CD4-positive, alpha-beta T cell treated with Interleukin-1 beta for 1 hour (primary cell): ENCODE measurements at regions not wholly inside any gene's neighbourhood (a gene's known extent, or its start where the extent isn't known, plus 50 kb on each side); places are given as distances from the start of the nearest gene placed in this dataset.
A peak's percentile ranks its signal among the peaks of the same experiment; 100 is the strongest.

Source experiments
- DNase-seq, 2 donors: peaks; one replicate each; pipeline ENCODE4 v3.0.0-alpha.2; 2020 to 2022

GRCh38 chr20:40738976-40739375 lies 49.9 kb upstream of the MAFB start:
- no peak for DNase-seq

DNA sequence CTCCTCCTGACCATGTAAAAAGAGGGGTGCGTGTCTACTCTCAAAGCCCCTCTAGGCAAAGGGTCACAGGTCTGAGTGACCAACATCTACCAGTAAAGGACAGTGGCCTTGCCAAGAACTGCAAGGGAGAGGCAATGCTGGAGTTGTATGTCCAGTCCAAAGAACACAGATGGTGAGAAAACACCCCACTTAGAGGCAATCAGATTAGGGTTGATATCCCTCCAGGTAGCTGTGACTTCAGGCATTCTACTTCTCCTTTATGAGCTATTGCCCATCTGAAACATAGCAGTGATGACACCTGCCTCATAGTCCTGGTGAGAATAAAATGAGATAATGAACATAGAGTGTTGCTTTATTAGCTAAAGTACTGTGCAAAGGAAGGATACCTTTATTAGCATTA lies 50.8 kb upstream of the MAFB start:
- no peak for DNase-seq

DNA sequence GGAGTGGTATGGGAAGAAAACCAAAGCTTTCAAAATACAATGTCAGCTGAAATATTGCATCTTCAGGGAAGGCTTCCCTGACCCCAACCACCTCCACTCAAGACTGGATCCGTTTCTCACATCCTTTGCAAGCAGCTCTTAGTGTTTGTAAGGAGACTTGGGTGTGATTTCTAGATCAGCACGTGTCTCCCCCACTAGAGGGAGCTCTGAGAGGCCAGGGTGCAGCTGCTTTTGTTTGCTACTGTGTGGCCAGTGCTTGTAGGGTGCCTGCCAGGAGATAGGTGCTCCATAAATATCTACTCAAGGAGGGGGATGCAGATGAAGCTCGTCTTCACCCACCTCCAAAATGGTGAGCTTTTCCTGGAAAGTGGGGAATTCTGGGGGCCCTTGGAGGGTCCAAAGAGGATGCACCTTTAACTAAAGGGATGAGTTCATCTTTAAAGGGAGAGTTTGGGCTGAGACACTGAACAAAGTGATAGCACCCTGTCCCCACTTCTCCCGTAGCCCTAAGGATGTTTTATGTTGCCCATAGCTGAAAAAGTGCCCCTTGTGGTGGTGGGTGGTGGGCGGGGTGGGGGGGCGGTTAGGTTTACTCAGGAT lies 52.6 kb upstream of the MAFB start:
- DNase-seq: peak; percentile 40 to 45

GRCh38 chr20:40743141-40743775 lies 54.2 kb upstream of the MAFB start:
- DNase-seq: no peak

GRCh38 chr20:40744072-40744817 lies 55.2 kb upstream of the MAFB start:
- DNase-seq: no peak

- DNase-seq: no peak
These were observed 55.8 kb upstream of the MAFB start for GRCh38 chr20:40744818-40745175.

- DNase-seq: no peak
These were observed 57.2 kb upstream of the MAFB start for GRCh38 chr20:40746251-40746650.

DNA sequence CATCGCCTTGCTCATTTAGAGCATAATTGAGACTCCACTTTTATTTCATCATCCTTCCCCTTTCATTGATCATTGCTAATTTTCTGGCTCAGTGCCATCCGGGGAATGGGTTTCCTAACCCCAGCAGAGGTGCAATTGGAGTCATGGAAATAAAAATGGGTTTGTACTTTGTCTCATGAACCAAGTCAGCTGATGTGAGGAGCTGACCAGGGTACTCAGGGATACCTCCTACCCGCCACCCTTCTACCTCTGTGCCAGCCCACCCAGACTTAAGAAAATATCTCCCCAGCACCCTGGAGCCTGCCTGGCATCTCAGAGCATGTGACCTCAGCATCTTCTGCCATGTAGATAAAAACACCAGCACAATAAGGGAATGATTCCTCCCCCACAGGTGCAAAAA lies 59.1 kb upstream of the MAFB start:
- no peak for DNase-seq

DNA sequence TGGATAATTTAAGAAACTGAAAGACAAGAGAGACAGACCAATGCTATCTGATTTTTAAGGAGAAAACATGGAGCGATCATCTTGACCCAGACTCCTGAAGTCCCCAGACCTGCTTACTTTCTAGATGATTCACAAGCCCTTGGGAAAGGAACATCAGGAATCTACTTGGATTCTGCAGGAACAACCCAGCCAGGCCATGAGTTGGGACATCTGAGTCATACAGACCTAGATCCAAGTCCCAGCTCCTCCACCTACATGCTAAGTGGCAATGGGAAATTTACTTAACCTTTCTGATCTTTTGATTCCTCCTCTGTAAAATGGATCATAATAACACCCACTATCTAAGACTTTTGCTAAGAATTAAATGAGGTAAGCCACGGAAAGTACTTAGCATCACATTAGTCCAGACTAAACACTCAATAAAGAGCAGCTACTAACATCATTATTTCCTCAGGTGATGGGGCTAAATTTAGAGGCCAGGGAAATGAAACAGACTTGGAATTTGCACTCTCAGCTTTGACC lies 61.0 kb upstream of the MAFB start:
- no peak for DNase-seq

- no peak for DNase-seq
These were observed 61.6 kb upstream of the MAFB start for GRCh38 chr20:40750541-40751035.

DNA sequence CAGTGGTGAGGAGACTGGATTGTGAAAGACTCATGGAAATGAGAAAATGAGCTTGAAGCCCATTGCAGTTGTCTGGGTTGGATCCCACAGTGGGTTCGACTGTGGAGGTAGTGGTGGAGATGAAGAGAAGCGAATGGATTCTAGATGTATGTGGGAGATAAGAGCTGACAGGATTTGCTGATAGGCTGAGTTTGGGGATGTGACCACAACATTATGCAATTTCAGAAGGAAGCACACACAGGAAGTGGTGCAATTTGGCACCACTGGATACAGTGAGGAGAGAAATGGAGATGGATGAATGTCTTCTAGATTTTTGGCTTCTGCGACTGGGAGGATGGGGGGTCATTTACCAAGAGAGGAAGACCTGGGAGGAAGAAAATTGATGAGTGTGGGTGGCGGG lies 64.4 kb upstream of the MAFB start:
- DNase-seq: no peak

DNA sequence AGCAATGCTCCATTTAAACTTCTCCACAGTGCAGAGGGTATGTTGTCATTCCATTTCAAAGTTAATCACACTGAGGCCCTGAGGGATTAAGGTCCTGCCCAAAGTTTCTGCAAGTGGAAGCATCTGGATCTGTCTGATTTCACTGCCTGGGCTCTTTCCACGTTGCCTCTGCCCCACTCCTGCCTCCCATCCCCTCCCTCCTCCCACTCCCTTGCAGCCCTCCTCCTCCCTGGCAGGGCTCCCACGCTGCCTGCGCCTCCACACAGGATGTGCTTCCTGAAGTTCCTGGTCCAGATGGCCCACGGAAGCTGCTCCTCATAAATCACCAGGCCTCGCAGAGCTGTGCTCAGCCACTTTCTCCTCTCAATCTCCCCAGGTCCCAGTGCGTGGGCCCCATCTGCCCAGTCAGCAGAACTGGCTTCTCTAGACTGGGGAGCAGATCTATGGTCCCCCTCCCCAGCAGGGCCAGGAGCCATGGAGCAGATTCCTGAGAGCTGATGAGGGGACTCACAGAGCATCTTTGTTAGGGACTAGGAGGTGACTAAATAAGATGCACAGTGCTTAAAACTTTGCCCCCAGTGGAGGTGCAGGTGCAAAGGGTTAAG lies 65.4 kb upstream of the MAFB start:
- DNase-seq: no peak

GRCh38 chr20:40757087-40757486 lies 68.1 kb upstream of the MAFB start:
- peak in 1 of 2 donors; percentile 28 for DNase-seq

- DNase-seq: no peak
These were observed 69.8 kb upstream of the MAFB start for GRCh38 chr20:40758790-40759189.

- DNase-seq: no peak
These were observed 71.4 kb upstream of the MAFB start for GRCh38 chr20:40760399-40760798.

GRCh38 chr20:40763646-40764295 lies 74.7 kb upstream of the MAFB start:
- DNase-seq: no peak

DNA sequence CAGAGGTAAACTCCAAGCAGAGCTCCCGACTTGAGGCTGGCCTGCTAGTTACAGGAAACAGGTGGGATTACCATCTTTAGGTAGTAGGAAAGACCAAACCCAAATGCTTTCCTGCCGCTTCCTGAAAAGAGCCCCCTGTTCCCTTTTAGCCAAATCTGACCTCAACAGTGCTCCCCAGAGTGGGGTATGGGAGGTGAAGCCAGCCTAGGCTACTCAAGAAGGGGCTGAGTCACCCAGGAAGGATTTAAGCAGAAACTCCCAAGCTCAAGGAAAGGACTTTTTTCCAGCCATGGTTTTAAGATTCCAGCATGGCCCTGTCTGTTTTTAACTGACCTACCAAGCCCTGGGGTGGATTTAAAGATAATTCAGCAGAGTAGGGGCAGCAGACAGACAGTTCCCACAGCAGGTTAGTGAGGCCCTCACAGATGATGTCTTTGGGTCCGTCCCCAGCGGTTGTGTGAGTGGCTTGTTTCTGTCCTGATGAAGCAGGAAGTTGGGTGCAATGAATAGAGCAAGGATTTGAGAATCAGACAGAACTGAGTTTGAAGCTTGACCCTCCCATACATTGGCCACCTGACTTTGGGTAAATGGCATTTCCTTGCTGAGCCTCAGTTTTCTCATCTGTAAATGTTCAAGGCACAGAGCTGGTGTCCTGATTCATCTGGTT lies 76.9 kb upstream of the MAFB start:
- DNase-seq: no peak

- no peak for DNase-seq
These were observed 78.0 kb upstream of the MAFB start for GRCh38 chr20:40766790-40767614.

DNA sequence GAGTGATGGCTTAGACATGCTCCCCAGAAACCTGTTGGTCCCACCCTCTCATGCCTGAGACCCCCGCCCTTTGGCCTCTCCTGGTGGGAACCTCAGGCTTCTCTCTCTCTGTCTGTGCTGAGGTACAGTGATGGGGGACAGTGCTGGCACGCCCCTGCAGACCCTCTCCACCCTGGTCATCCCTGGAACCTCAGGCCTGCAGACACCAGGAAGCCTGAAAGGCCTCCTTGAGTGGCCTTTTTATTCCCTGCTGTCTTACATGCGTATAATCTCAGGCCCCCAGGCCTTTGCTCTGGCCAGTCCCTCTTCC lies 78.5 kb upstream of the MAFB start:
- DNase-seq: no peak

DNA sequence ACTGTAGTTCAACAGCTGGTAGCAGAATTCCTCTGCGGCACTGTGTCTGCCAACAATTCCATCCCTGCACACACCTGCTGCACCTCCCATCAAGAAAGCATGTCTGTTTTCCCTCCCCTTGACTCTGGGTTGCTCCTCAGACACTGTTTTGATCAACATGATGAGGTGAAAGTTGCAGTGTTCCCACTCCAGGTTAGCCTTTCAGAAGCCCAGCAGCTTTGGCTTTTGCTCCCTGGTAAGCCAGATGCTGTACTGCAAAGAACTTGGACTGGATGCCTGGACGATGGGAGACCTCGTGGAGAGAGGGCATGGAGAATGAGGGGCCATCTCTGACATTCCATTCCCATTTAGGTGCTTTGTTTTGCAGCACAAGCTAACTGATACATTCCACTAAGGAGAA lies 79.1 kb upstream of the MAFB start:
- DNase-seq: no peak

GRCh38 chr20:40769677-40770285 lies 80.7 kb upstream of the MAFB start:
- DNase-seq: no peak
